OCI-LY7 (cell line): ENCODE measurements at regions not wholly inside any gene's neighbourhood (a gene's known extent, or its start where the extent isn't known, plus 50 kb on each side); places are given as distances from the start of the nearest gene placed in this dataset.

Experiments used
- CTCF ChIP-seq: fragments of 200-600 bp; sonication (generic); conservative IDR thresholded peaks from 2 replicates; pipeline ENCODE4 v1.5.1; 2014; ENCODE audit warnings: mild to moderate bottlenecking, antibody characterized with exemption, low read length, moderate library complexity, mixed read lengths
- EZH2phosphoT487 ChIP-seq: fragments of 200-600 bp; sonication (generic); IDR thresholded peaks from 2 replicates; pipeline ENCODE4 v1.6.1; 2018; ENCODE audit warnings: low read depth, borderline replicate concordance, mild to moderate bottlenecking, mixed run types, antibody characterized with exemption, low read length, moderate library complexity, mixed read lengths

- no peak for TF ChIP-seq CTCF
- no peak for TF ChIP-seq EZH2phosphoT487
Measured at GRCh38 chr11:120001178-120002090, 136.5 kb downstream of the TRIM29 start.
